ENCODE measurements at regions not wholly inside any gene's neighbourhood (a gene's known extent, or its start where the extent isn't known, plus 50 kb on each side); places are given as distances from the start of the nearest gene placed in this dataset.

- WGBS (ENCODE audit: insufficient coverage, low lambda C conversion rate) = 80% methylated on average over 1 of the region's 1 CpG
- Histone ChIP-seq H3K36me3 (ENCODE audit: control insufficient read depth, insufficient read depth, low read length) (no peaks in the 10 kb centered on the region), H3K9me3 (ENCODE audit: control insufficient read depth, low read depth, low read length) (no peaks in the 10 kb centered on the region), H3K27me3 (ENCODE audit: control insufficient read depth, insufficient read depth, low read length) (no peaks in the 10 kb centered on the region), H3K27ac (ENCODE audit: low read length) (no peak overlapping the region), H3K4me3 (ENCODE audit: low read length) (no peak overlapping the region), H3K4me1 (ENCODE audit: control insufficient read depth, insufficient read depth, low read length) (no peaks in the 10 kb centered on the region)
- DNase-seq = no peak
These were observed 424.4 kb upstream of the REG3G start for GRCh38 chr2:78601113-78601512.

- Histone ChIP-seq H3K36me3 (ENCODE audit: control insufficient read depth, insufficient read depth, low read length) (no peaks in the 10 kb centered on the region), H3K27ac (ENCODE audit: low read length) (no peak overlapping the region), H3K27me3 (ENCODE audit: control insufficient read depth, insufficient read depth, low read length) (no peaks in the 10 kb centered on the region), H3K9me3 (ENCODE audit: control insufficient read depth, low read depth, low read length) (no peaks in the 10 kb centered on the region), H3K4me3 (ENCODE audit: low read length) (no peak overlapping the region), H3K4me1 (ENCODE audit: control insufficient read depth, insufficient read depth, low read length) (no peaks in the 10 kb centered on the region)
- DNase-seq = no peak
- 92% methylated on average over 2 of the region's 4 CpGs for WGBS (ENCODE audit: insufficient coverage, low lambda C conversion rate)
These were observed 422.6 kb upstream of the REG3G start for GRCh38 chr2:78602862-78603261.

GRCh38 chr2:78606895-78607294, 418.6 kb upstream of the REG3G start:
- Histone ChIP-seq H3K9me3 (ENCODE audit: control insufficient read depth, low read depth, low read length) (no peaks in the 10 kb centered on the region), H3K36me3 (ENCODE audit: control insufficient read depth, insufficient read depth, low read length) (no peaks in the 10 kb centered on the region), H3K27ac (ENCODE audit: low read length) (no peak overlapping the region), H3K4me3 (ENCODE audit: low read length) (no peak overlapping the region), H3K4me1 (ENCODE audit: control insufficient read depth, insufficient read depth, low read length) (no peaks in the 10 kb centered on the region), H3K27me3 (ENCODE audit: control insufficient read depth, insufficient read depth, low read length) (no peaks in the 10 kb centered on the region)
- DNase-seq = no peak
- WGBS (ENCODE audit: insufficient coverage, low lambda C conversion rate) = 43% methylated on average over 2 of the region's 2 CpGs

GRCh38 chr2:78614726-78615125, 410.8 kb upstream of the REG3G start:
- DNase-seq = no peak
- Histone ChIP-seq H3K27me3 (ENCODE audit: control insufficient read depth, insufficient read depth, low read length) (no peaks in the 10 kb centered on the region), H3K4me3 (ENCODE audit: low read length) (no peak overlapping the region), H3K9me3 (ENCODE audit: control insufficient read depth, low read depth, low read length) (no peaks in the 10 kb centered on the region), H3K36me3 (ENCODE audit: control insufficient read depth, insufficient read depth, low read length) (no peaks in the 10 kb centered on the region), H3K4me1 (ENCODE audit: control insufficient read depth, insufficient read depth, low read length) (no peaks in the 10 kb centered on the region), H3K27ac (ENCODE audit: low read length) (no peak overlapping the region)
- no CpG with 5 or more reads among the region's 1 CpG for WGBS (ENCODE audit: insufficient coverage, low lambda C conversion rate)

GRCh38 chr2:78615956-78616355, 409.5 kb upstream of the REG3G start:
- H3K27me3 ChIP-seq (ENCODE audit: control insufficient read depth, insufficient read depth, low read length) = no peaks in the 10 kb centered on the region
- 100% methylated on average over 1 of the region's 2 CpGs for WGBS (ENCODE audit: insufficient coverage, low lambda C conversion rate)
- H3K4me1 ChIP-seq (ENCODE audit: control insufficient read depth, insufficient read depth, low read length) = no peaks in the 10 kb centered on the region
- no peak overlapping the region for H3K27ac ChIP-seq (ENCODE audit: low read length)
- no peaks in the 10 kb centered on the region for H3K9me3 ChIP-seq (ENCODE audit: control insufficient read depth, low read depth, low read length)
- DNase-seq = no peak
- H3K4me3 ChIP-seq (ENCODE audit: low read length) = no peak overlapping the region
- no peaks in the 10 kb centered on the region for H3K36me3 ChIP-seq (ENCODE audit: control insufficient read depth, insufficient read depth, low read length)

GRCh38 chr2:78634425-78634824, 391.1 kb upstream of the REG3G start:
- Histone ChIP-seq H3K36me3 (ENCODE audit: control insufficient read depth, insufficient read depth, low read length) (no peaks in the 10 kb centered on the region), H3K4me3 (ENCODE audit: low read length) (no peak overlapping the region), H3K9me3 (ENCODE audit: control insufficient read depth, low read depth, low read length) (no peaks in the 10 kb centered on the region), H3K4me1 (ENCODE audit: control insufficient read depth, insufficient read depth, low read length) (no peaks in the 10 kb centered on the region), H3K27me3 (ENCODE audit: control insufficient read depth, insufficient read depth, low read length) (no peaks in the 10 kb centered on the region), H3K27ac (ENCODE audit: low read length) (no peak overlapping the region)
- WGBS (ENCODE audit: insufficient coverage, low lambda C conversion rate) = no CpG with 5 or more reads among the region's 2 CpGs
- DNase-seq = no peak

GRCh38 chr2:78644854-78645253, 380.6 kb upstream of the REG3G start:
- Histone ChIP-seq H3K27me3 (ENCODE audit: control insufficient read depth, insufficient read depth, low read length) (no peaks in the 10 kb centered on the region), H3K9me3 (ENCODE audit: control insufficient read depth, low read depth, low read length) (no peaks in the 10 kb centered on the region), H3K27ac (ENCODE audit: low read length) (no peak overlapping the region), H3K36me3 (ENCODE audit: control insufficient read depth, insufficient read depth, low read length) (no peaks in the 10 kb centered on the region), H3K4me1 (ENCODE audit: control insufficient read depth, insufficient read depth, low read length) (no peaks in the 10 kb centered on the region), H3K4me3 (ENCODE audit: low read length) (no peak overlapping the region)
- no peak for DNase-seq
- WGBS (ENCODE audit: insufficient coverage, low lambda C conversion rate) = no CpG with 5 or more reads among the region's 1 CpG

- no peaks in the 10 kb centered on the region for H3K9me3 ChIP-seq (ENCODE audit: control insufficient read depth, low read depth, low read length)
- WGBS (ENCODE audit: insufficient coverage, low lambda C conversion rate) = no CpG with 5 or more reads among the region's 5 CpGs
These were observed 378.8 kb upstream of the REG3G start for GRCh38 chr2:78646533-78647364.

GRCh38 chr2:78648558-78648957, 376.9 kb upstream of the REG3G start:
- WGBS (ENCODE audit: insufficient coverage, low lambda C conversion rate) = 80% methylated on average over 1 of the region's 1 CpG
- DNase-seq = no peak
- no peaks in the 10 kb centered on the region for H3K4me1 ChIP-seq (ENCODE audit: control insufficient read depth, insufficient read depth, low read length)
- no peak overlapping the region for H3K4me3 ChIP-seq (ENCODE audit: low read length)
- no peaks in the 10 kb centered on the region for H3K27me3 ChIP-seq (ENCODE audit: control insufficient read depth, insufficient read depth, low read length)
- no peaks in the 10 kb centered on the region for H3K36me3 ChIP-seq (ENCODE audit: control insufficient read depth, insufficient read depth, low read length)
- H3K27ac ChIP-seq (ENCODE audit: low read length) = no peak overlapping the region
- no peaks in the 10 kb centered on the region for H3K9me3 ChIP-seq (ENCODE audit: control insufficient read depth, low read depth, low read length)

More at GRCh38 chr2:78646533-78647364, 378.8 kb upstream of the REG3G start:
- H3K36me3 ChIP-seq (ENCODE audit: control insufficient read depth, insufficient read depth, low read length) = no peaks in the 10 kb centered on the region
- no peak overlapping the region for H3K4me3 ChIP-seq (ENCODE audit: low read length)
- no peak overlapping the region for H3K27ac ChIP-seq (ENCODE audit: low read length)
- no peak for DNase-seq
- H3K27me3 ChIP-seq (ENCODE audit: control insufficient read depth, insufficient read depth, low read length) = no peaks in the 10 kb centered on the region
- no peaks in the 10 kb centered on the region for H3K4me1 ChIP-seq (ENCODE audit: control insufficient read depth, insufficient read depth, low read length)

GRCh38 chr2:78654941-78655340, 370.6 kb upstream of the REG3G start:
- Histone ChIP-seq H3K27ac (ENCODE audit: low read length) (no peak overlapping the region), H3K9me3 (ENCODE audit: control insufficient read depth, low read depth, low read length) (no peaks in the 10 kb centered on the region), H3K4me3 (ENCODE audit: low read length) (no peak overlapping the region), H3K27me3 (ENCODE audit: control insufficient read depth, insufficient read depth, low read length) (no peaks in the 10 kb centered on the region), H3K36me3 (ENCODE audit: control insufficient read depth, insufficient read depth, low read length) (no peaks in the 10 kb centered on the region), H3K4me1 (ENCODE audit: control insufficient read depth, insufficient read depth, low read length) (no peaks in the 10 kb centered on the region)
- WGBS (ENCODE audit: insufficient coverage, low lambda C conversion rate) = no CpG with 5 or more reads among the region's 5 CpGs
- DNase-seq = no peak
